ENCODE measurements at regions not wholly inside any gene's neighbourhood (a gene's known extent, or its start where the extent isn't known, plus 50 kb on each side); places are given as distances from the start of the nearest gene placed in this dataset.

GRCh38 chr4:19239565-19239964 is 1012.1 kb upstream of the SLIT2 start:
- Histone ChIP-seq H3K36me3 (ENCODE audit: control insufficient read depth in 2 of 2, insufficient read depth in 2 of 2, low read length in 1 of 2) (no peaks in the 10 kb centered on the region), H4K20me1 (ENCODE audit: control insufficient read depth, insufficient read depth) (no peaks in the 10 kb centered on the region), H3K4me2 (ENCODE audit: control insufficient read depth, insufficient read depth) (no peak overlapping the region), H3K4me3 (no peak overlapping the region), H3K9ac (ENCODE audit: control insufficient read depth, insufficient read depth, low read length) (no peak overlapping the region), H3K79me2 (ENCODE audit: control insufficient read depth, insufficient read depth, low read length) (no peaks in the 10 kb centered on the region), H3K27me3 (replicated peaks in 1 of 2; ENCODE audit: control insufficient read depth in 2 of 2, insufficient read depth in 2 of 2, low read length in 1 of 2) (no peaks in the 10 kb centered on the region), H3K27ac (ENCODE audit: control insufficient read depth, insufficient read depth) (no peak overlapping the region), H3K4me1 (ENCODE audit: control insufficient read depth, insufficient read depth, low read length) (no peaks in the 10 kb centered on the region), H2AFZ (ENCODE audit: control insufficient read depth, low read depth, low read length) (no peak overlapping the region), H3K9me3 (replicated peaks; ENCODE audit: control insufficient read depth, insufficient read depth, low read length) (no peaks in the 10 kb centered on the region)
- BruUV-seq (replicated peaks): no TSS peak
- 29% methylated on average over 2 of the region's 2 CpGs for WGBS (ENCODE audit: insufficient coverage, insufficient replicate concordance, low lambda C conversion rate, missing lambda C conversion rate)
- DNase-seq (ENCODE audit: low read depth, low spot score) (no peak), FAIRE-seq (no peak), ATAC-seq (no peak)
- ChIA-PET CTCF (no interaction called here), RAD21 (ENCODE audit: unreplicated experiment) (no interaction called here), SMC1A (ENCODE audit: uncharacterized antibody, unreplicated experiment) (no interaction called here), POLR2A (no interaction called here)
- in situ Hi-C loops (cut with MboI): loop anchor here (25.0 kb wide), 1 partner anchor 1448 kb away; no protein-coding TSS in a partner anchor
- intact Hi-C loops (cut with micrococcal nuclease; ENCODE audit: unreplicated experiment): no loop called here
- TF ChIP-seq WRNIP1 (IDR thresholded peaks at IDR 0.05; ENCODE audit: borderline replicate concordance, low read depth, low read length) (no peak), STAT1 (conservative IDR thresholded peaks at IDR 0.05) (no peak), RCOR1 (conservative IDR thresholded peaks at IDR 0.05; ENCODE audit: low read depth, low read length) (no peak), ZZZ3 (IDR thresholded peaks at IDR 0.05; ENCODE audit: control insufficient read depth, insufficient read length, low read depth) (no peak), EZH2 (IDR thresholded peaks at IDR 0.05; ENCODE audit: borderline replicate concordance, control insufficient read depth, low read depth, low read length) (no peak), CTCF (IDR thresholded peaks at IDR 0.05 in 2 of 3, conservative IDR thresholded peaks at IDR 0.05 in 1 of 3; ENCODE audit: control insufficient read depth in 2 of 3, extremely low read depth in 1 of 3, insufficient read depth in 1 of 3, low read depth in 3 of 3, low read length in 3 of 3) (no peak), FOXK2 (IDR thresholded peaks at IDR 0.05) (no peak), EGR1 (IDR thresholded peaks at IDR 0.05; ENCODE audit: borderline replicate concordance in 1 of 2, low read depth in 2 of 2, low read length in 2 of 2) (no peak), CUX1 (IDR thresholded peaks at IDR 0.05; ENCODE audit: insufficient replicate concordance, low read depth, low read length) (no peak), GATAD2B (conservative IDR thresholded peaks at IDR 0.05; ENCODE audit: low read depth) (no peak), MLLT1 (IDR thresholded peaks at IDR 0.05) (no peak), CHD1 (IDR thresholded peaks at IDR 0.05; ENCODE audit: low read depth, low read length) (no peak), SREBF1 (IDR thresholded peaks at IDR 0.05; ENCODE audit: low read length) (no peak), EP300 (IDR thresholded peaks at IDR 0.05; ENCODE audit: borderline replicate concordance in 1 of 2, control insufficient read depth in 1 of 2, low read depth in 2 of 2, low read length in 2 of 2) (no peak), KAT2A (conservative IDR thresholded peaks at IDR 0.05; ENCODE audit: control insufficient read depth, low read depth, low read length) (no peak), SP1 (IDR thresholded peaks at IDR 0.05; ENCODE audit: low read depth, low read length) (no peak)

Data from GM12878 (cell line).